H9 (cell line): ENCODE measurements at regions not wholly inside any gene's neighbourhood (a gene's known extent, or its start where the extent isn't known, plus 50 kb on each side); places are given as distances from the start of the nearest gene placed in this dataset.

ENCODE experiments used
- DNase-seq: peaks from one replicate; pipeline ENCODE4 v3.0.0-alpha.2; 2017
- H2AFZ ChIP-seq: one replicate; pipeline ENCODE4 v1.6.1; 2013; ENCODE audit warnings: mild to moderate bottlenecking, low read length, control low read depth, moderate library complexity
- H2AK5ac ChIP-seq: 2 replicates; pipeline ENCODE4 v1.6.1; 2013; ENCODE audit warnings: low read length, control low read depth, mixed read lengths; ENCODE audit not compliant: insufficient read length
- H2BK120ac ChIP-seq: one replicate; pipeline ENCODE4 v1.6.1; 2013; ENCODE audit warnings: low read depth, mild to moderate bottlenecking, low read length, control low read depth, inconsistent platforms; ENCODE audit not compliant: poor library complexity, severe bottlenecking
- H2BK12ac ChIP-seq: 2 replicates; pipeline ENCODE4 v1.6.1; 2013; ENCODE audit warnings: low read length, control low read depth, mixed read lengths, low read depth; ENCODE audit not compliant: insufficient read length
- H2BK15ac ChIP-seq: 2 replicates; pipeline ENCODE4 v1.6.1; 2013; ENCODE audit warnings: low read depth, low read length, control low read depth
- H2BK20ac ChIP-seq: one replicate; pipeline ENCODE4 v1.6.1; 2013; ENCODE audit warnings: low read depth, mild to moderate bottlenecking, low read length, control low read depth, inconsistent platforms; ENCODE audit not compliant: poor library complexity, severe bottlenecking
- H2BK5ac ChIP-seq: 2 replicates; pipeline ENCODE4 v1.6.1; 2013; ENCODE audit warnings: low read length, control low read depth, mixed read lengths; ENCODE audit not compliant: insufficient read length
- H3K14ac ChIP-seq: 2 replicates; pipeline ENCODE4 v1.6.1; 2013; ENCODE audit warnings: low read length, control low read depth; ENCODE audit not compliant: insufficient read depth
- H3K18ac ChIP-seq: 2 replicates; pipeline ENCODE4 v1.6.1; 2013; ENCODE audit warnings: low read depth, mild to moderate bottlenecking, mixed read lengths, low read length, control low read depth; ENCODE audit not compliant: insufficient read length
- H3K23ac ChIP-seq: 2 replicates; pipeline ENCODE4 v1.6.1; 2013; ENCODE audit warnings: low read length, control low read depth, mixed read lengths, low read depth; ENCODE audit not compliant: insufficient read length
- H3K23me2 ChIP-seq: 2 replicates; pipeline ENCODE4 v1.6.1; 2013; ENCODE audit warnings: low read depth, mild to moderate bottlenecking, mixed read lengths, low read length, control low read depth; ENCODE audit not compliant: insufficient read length, poor library complexity, severe bottlenecking
- H3K27ac ChIP-seq: 2 replicates; pipeline ENCODE4 v1.5.1; 2013; ENCODE audit warnings: low read length, control low read depth, mixed read lengths, low read depth; ENCODE audit not compliant: insufficient read length
- H3K27me3 ChIP-seq: 2 replicates; pipeline ENCODE4 v1.6.1; 2013; ENCODE audit warnings: low read length, control low read depth, inconsistent platforms; ENCODE audit not compliant: insufficient read depth
- H3K4ac ChIP-seq: 2 replicates; pipeline ENCODE4 v1.6.1; 2013; ENCODE audit warnings: low read depth, mild to moderate bottlenecking, control low read depth, inconsistent platforms, low read length, moderate library complexity
- H3K4me1 ChIP-seq: 2 replicates; pipeline ENCODE4 v1.6.1; 2013; ENCODE audit warnings: low read length, control low read depth, inconsistent platforms; ENCODE audit not compliant: insufficient read depth
- H3K4me2 ChIP-seq: 2 replicates; pipeline ENCODE4 v1.6.1; 2013; ENCODE audit warnings: low read length, control low read depth, mixed read lengths; ENCODE audit not compliant: insufficient read length, insufficient read depth
- H3K56ac ChIP-seq: 2 replicates; pipeline ENCODE4 v1.6.1; 2013; ENCODE audit warnings: low read depth, mild to moderate bottlenecking, mixed read lengths, low read length, control low read depth; ENCODE audit not compliant: insufficient read length
- H3K79me1 ChIP-seq: 2 replicates; pipeline ENCODE4 v1.6.1; 2013; ENCODE audit warnings: low read depth, mild to moderate bottlenecking, moderate library complexity, low read length, control low read depth, inconsistent platforms; ENCODE audit not compliant: insufficient read depth, poor library complexity, severe bottlenecking
- H3K79me2 ChIP-seq: 2 replicates; pipeline ENCODE4 v1.6.1; 2013; ENCODE audit warnings: low read length, control low read depth, inconsistent platforms; ENCODE audit not compliant: insufficient read depth
- H3K9ac ChIP-seq: 2 replicates; pipeline ENCODE4 v1.6.1; 2013; ENCODE audit warnings: low read length, control low read depth, mixed read lengths; ENCODE audit not compliant: insufficient read length; ENCODE audit errors: extremely low read depth
- H3K9me3 ChIP-seq: one replicate; pipeline ENCODE4 v1.6.1; 2013; ENCODE audit warnings: low read depth, low read length, inconsistent platforms; ENCODE audit not compliant: control insufficient read depth
- H3T11ph ChIP-seq: one replicate; pipeline ENCODE4 v1.6.1; 2013; ENCODE audit warnings: mild to moderate bottlenecking, low read length, control low read depth, inconsistent platforms
- H4K20me1 ChIP-seq: one replicate; pipeline ENCODE4 v1.6.1; 2013; ENCODE audit not compliant: control insufficient read depth, insufficient read length, insufficient read depth
- H4K5ac ChIP-seq: 2 replicates; pipeline ENCODE4 v1.6.1; 2013; ENCODE audit warnings: low read depth, mild to moderate bottlenecking, mixed read lengths, low read length, control low read depth; ENCODE audit not compliant: insufficient read length
- H4K8ac ChIP-seq: replicated peaks from 2 replicates; pipeline ENCODE4 v1.6.1; 2013; ENCODE audit warnings: low read length, control low read depth, mixed read lengths, low read depth; ENCODE audit not compliant: insufficient read length
- H4K91ac ChIP-seq: 2 replicates; pipeline ENCODE4 v1.6.1; 2013; ENCODE audit warnings: low read depth, mild to moderate bottlenecking, moderate library complexity, mixed read lengths, low read length, control low read depth; ENCODE audit not compliant: insufficient read length
- H3K27ac Mint-ChIP-seq, 3 experiments: 2 replicates in 2 of 3; 3 replicates in 1 of 3; pipeline ENCODE4 v1.8.0; 2020 to 2021; ENCODE audit warnings: mixed read lengths in 3 of 3, mild to moderate bottlenecking in 1 of 3, moderate library complexity in 1 of 3
- H3K27me3 Mint-ChIP-seq: 2 replicates; pipeline ENCODE4 v1.8.0; 2021; ENCODE audit warnings: low read depth, mild to moderate bottlenecking, moderate library complexity, mixed read lengths
- H3K36me3 Mint-ChIP-seq, 3 experiments: 2 replicates in 2 of 3; 3 replicates in 1 of 3; pipeline ENCODE4 v1.8.0; 2020 to 2021; ENCODE audit warnings: low read depth in 3 of 3, mixed read lengths in 3 of 3; ENCODE audit not compliant: insufficient read depth in 1 of 3
- H3K4me1 Mint-ChIP-seq, 2 experiments: 2 replicates each; pipeline ENCODE4 v1.8.0; 2020; ENCODE audit warnings: mixed read lengths in 2 of 2
- H3K4me3 Mint-ChIP-seq, 2 experiments: 2 replicates in 1 of 2; 3 replicates in 1 of 2; pipeline ENCODE4 v1.8.0; 2020 to 2021; ENCODE audit warnings: mild to moderate bottlenecking in 2 of 2, mixed read lengths in 2 of 2, moderate library complexity in 1 of 2
- H3K9me3 Mint-ChIP-seq, 2 experiments: 2 replicates in 1 of 2; 3 replicates in 1 of 2; pipeline ENCODE4 v1.8.0; 2020; ENCODE audit warnings: mild to moderate bottlenecking in 2 of 2, mixed read lengths in 2 of 2, moderate library complexity in 1 of 2
- CTCF ChIP-seq: fragments of 200-600 bp; sonication (generic); conservative IDR thresholded peaks from 3 replicates; pipeline ENCODE4 v1.8.0; 2021; ENCODE audit warnings: antibody characterized with exemption, mild to moderate bottlenecking
- WGBS: extraction: QIAGEN DNeasy Blood & Tissue Kit; methylation state at CpG from one replicate; pipeline ENCODE4 v1.1.7; 2013; ENCODE audit warnings: missing lambda C conversion rate, low lambda C conversion rate, mixed read lengths; ENCODE audit not compliant: insufficient read length; ENCODE audit errors: extremely low coverage; 5-methylcytosine and 5-hydroxymethylcytosine counted together

GRCh38 chr16:82402665-82403218, 224.0 kb upstream of the CDH13 start:
- Histone ChIP-seq H3T11ph (no peak overlapping the region), H3K9me3 (no peaks in the 10 kb centered on the region), H2AFZ (no peak overlapping the region), H2BK12ac (no peak overlapping the region), H3K4ac (no peak overlapping the region), H2AK5ac (no peak overlapping the region), H4K5ac (no peak overlapping the region), H2BK120ac (no peak overlapping the region), H3K27me3 (no peaks in the 10 kb centered on the region), H3K79me1 (no peaks in the 10 kb centered on the region), H4K20me1 (no peaks in the 10 kb centered on the region), H3K4me1 (no peaks in the 10 kb centered on the region), H2BK20ac (no peak overlapping the region), H3K27ac (no peak overlapping the region), H4K91ac (no peak overlapping the region), H3K56ac (no peak overlapping the region), H3K79me2 (no peaks in the 10 kb centered on the region), H3K9ac (no peak overlapping the region), H2BK5ac (no peak overlapping the region), H3K4me2 (no peak overlapping the region), H3K23me2 (no peaks in the 10 kb centered on the region), H3K14ac (no peak overlapping the region), H4K8ac (no peak overlapping the region), H3K18ac (no peak overlapping the region), H3K23ac (no peak overlapping the region), H2BK15ac (no peak overlapping the region)
- Mint-ChIP-seq H3K9me3 (no peaks in the 10 kb centered on the region; a peak in 1 of 5 replicates), H3K4me1 (peaks cover 0 to 8% of the 10 kb centered on the region in 2 experiments; a peak in 2 of 4 replicates), H3K27me3 (peaks cover 2% of the 10 kb centered on the region), H3K27ac (no peak overlapping the region; a peak in 1 of 7 replicates), H3K4me3 (no peak overlapping the region), H3K36me3 (no peaks in the 10 kb centered on the region)
- no peak for DNase-seq
- TF ChIP-seq CTCF, result no peak
- no CpG with 5 or more reads among the region's 5 CpGs for WGBS
